ENCODE measurements at regions not wholly inside any gene's neighbourhood (a gene's known extent, or its start where the extent isn't known, plus 50 kb on each side); places are given as distances from the start of the nearest gene placed in this dataset.

DNA sequence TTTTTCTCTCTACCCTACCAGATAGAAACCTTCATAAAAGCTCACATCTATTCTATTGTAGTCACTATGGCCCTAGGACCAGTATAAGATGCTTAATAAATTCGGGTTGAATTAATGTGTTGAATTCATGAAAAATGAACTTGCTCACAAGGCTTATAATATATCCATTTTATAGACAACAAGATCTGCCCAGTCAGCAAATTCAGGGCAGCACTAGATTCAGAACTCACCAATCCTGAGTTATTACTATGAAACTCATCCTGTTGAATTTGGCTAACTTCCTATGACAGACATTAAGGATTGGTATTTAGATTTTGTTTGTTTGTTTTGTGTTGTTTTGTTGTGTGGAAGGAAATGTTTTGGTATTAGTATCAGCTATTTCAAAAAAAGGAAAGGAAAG, 143.6 kb upstream of the CCNG1 start:
- TF ChIP-seq CTCF (IDR thresholded peaks at IDR 0.05): no peak
- TF ChIP-seq POLR2A (IDR thresholded peaks at IDR 0.05): no peak
- no peak for TF ChIP-seq EP300 (IDR thresholded peaks at IDR 0.05)
- Histone ChIP-seq H3K4me1 (ENCODE audit: insufficient read depth) (no peaks in the 10 kb centered on the region), H3K36me3 (no peaks in the 10 kb centered on the region), H3K9me3 (no peaks in the 10 kb centered on the region), H3K27me3 (no peaks in the 10 kb centered on the region), H3K27ac (no peak overlapping the region), H3K4me3 (no peak overlapping the region)
- intact Hi-C loops (cut with DNase I): no loop called here
- DNase-seq: no peak
- WGBS, 3 donors: 80 to 83% (median 82%) methylated on average over 1 of the region's 1 CpG

DNA sequence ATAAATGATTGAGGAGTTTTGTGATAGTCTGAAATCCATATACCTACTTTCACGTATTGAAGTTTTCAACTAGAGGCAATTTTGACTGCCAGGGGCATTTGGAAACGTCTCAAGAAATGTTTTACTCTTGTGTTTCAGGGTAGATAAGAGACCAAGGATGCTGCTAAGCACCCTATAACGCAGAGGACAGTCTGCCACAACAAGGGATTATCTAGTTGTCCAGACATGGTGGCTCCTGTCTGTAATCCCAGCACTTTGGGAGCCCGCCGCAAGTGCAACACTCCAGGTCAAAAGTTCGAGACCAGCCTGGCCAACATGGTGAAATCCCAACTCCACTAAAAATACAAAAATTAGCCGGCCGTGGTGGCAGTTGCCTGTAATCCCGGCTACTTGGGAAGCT, 133.7 kb upstream of the CCNG1 start:
- no peaks in the 10 kb centered on the region for H3K4me1 ChIP-seq (ENCODE audit: insufficient read depth)
- no peak for DNase-seq
- H3K27ac ChIP-seq: no peak overlapping the region
- TF ChIP-seq POLR2A (IDR thresholded peaks at IDR 0.05) (no peak), EP300 (IDR thresholded peaks at IDR 0.05) (no peak)
- H3K9me3 ChIP-seq: no peaks in the 10 kb centered on the region
- WGBS, 3 donors: 72 to 75% (median 73%) methylated on average over 9 of the region's 9 CpGs
- no peak overlapping the region for H3K4me3 ChIP-seq
- intact Hi-C loops (cut with DNase I): no loop called here
- H3K36me3 ChIP-seq: no peaks in the 10 kb centered on the region
- no peaks in the 10 kb centered on the region for H3K27me3 ChIP-seq

DNA sequence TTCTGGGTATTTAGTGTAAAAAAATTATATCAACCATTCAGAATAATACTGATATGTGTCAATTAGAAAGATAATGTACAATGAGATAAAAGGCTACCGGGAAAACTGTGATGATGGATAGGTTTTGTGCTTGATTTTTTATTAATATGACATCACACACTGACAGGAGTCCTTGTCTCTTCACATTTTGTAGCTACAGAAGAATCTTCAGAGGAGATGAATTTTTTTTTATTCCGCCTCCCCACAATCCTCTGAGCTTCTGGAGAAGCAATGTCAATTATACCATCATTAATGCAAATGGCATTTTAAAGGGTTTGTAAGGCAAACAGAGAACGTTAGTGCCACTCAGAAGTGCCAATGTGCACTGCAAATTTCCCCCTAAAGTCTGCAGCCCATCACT, 131.7 kb upstream of the CCNG1 start:
- H3K36me3 ChIP-seq: no peaks in the 10 kb centered on the region
- no peaks in the 10 kb centered on the region for H3K4me1 ChIP-seq (ENCODE audit: insufficient read depth)
- no peak for DNase-seq
- H3K27ac ChIP-seq: no peak overlapping the region
- WGBS, 3 donors: 60 to 76% (median 64%) methylated on average over 3 of the region's 3 CpGs
- no peaks in the 10 kb centered on the region for H3K27me3 ChIP-seq
- H3K9me3 ChIP-seq: no peaks in the 10 kb centered on the region
- intact Hi-C loops (cut with DNase I): no loop called here
- no peak overlapping the region for H3K4me3 ChIP-seq
- TF ChIP-seq POLR2A (IDR thresholded peaks at IDR 0.05): no peak
- no peak for TF ChIP-seq CTCF (IDR thresholded peaks at IDR 0.05)
- no peak for TF ChIP-seq EP300 (IDR thresholded peaks at IDR 0.05)

DNA sequence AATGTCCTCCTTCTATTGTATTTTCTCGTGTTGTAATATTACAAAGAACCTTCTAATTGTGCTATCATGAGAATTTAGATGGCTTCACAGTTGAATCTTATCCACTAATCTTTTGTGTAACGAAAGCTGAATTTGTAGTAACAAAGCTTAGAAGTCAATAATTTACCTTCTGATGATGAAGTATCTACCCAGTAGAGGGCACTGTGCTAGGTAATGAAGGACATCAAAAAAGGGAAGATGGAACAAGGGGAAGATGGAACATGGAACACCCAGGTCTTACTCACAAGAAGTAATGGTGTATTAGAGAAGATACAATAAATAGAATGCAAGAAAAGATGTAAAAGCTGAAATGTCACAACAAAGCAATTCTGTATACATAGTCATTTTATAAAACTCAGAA, 131.0 kb upstream of the CCNG1 start:
- intact Hi-C loops (cut with DNase I): no loop called here
- whole genome bisulfite sequencing, 3 donors: 69 to 78% (median 76%) methylated on average over 2 of the region's 2 CpGs

GRCh38 chr5:163309914-163310313, 127.5 kb upstream of the CCNG1 start:
- no peak for TF ChIP-seq EP300 (IDR thresholded peaks at IDR 0.05)
- TF ChIP-seq POLR2A (IDR thresholded peaks at IDR 0.05): no peak
- TF ChIP-seq CTCF (IDR thresholded peaks at IDR 0.05): no peak
- intact Hi-C loops (cut with DNase I): no loop called here
- peaks cover 0 to 3% of the 10 kb centered on the region in 2 donors for H3K9me3 ChIP-seq
- H3K36me3 ChIP-seq: no peaks in the 10 kb centered on the region
- 69 to 81% (median 79%) methylated on average over 2 of the region's 2 CpGs for WGBS, 3 donors
- DNase-seq: no peak
- no peaks in the 10 kb centered on the region for H3K4me1 ChIP-seq (ENCODE audit: insufficient read depth)
- H3K27me3 ChIP-seq: no peaks in the 10 kb centered on the region
- no peak overlapping the region for H3K4me3 ChIP-seq
- H3K27ac ChIP-seq: no peak overlapping the region

More for the DNA sequence above, 131.0 kb upstream of the CCNG1 start:
- no peak for DNase-seq
- TF ChIP-seq CTCF (IDR thresholded peaks at IDR 0.05): no peak
- TF ChIP-seq EP300 (IDR thresholded peaks at IDR 0.05): no peak
- TF ChIP-seq POLR2A (IDR thresholded peaks at IDR 0.05): no peak
- no peak overlapping the region for H3K4me3 ChIP-seq
- H3K36me3 ChIP-seq: no peaks in the 10 kb centered on the region
- H3K27ac ChIP-seq: no peak overlapping the region
- no peaks in the 10 kb centered on the region for H3K27me3 ChIP-seq
- no peaks in the 10 kb centered on the region for H3K9me3 ChIP-seq
- no peaks in the 10 kb centered on the region for H3K4me1 ChIP-seq (ENCODE audit: insufficient read depth)

All from ovary (tissue), 7 donors.